Activated naive CD8-positive, alpha-beta T cell treated with anti-CD3 and anti-CD28 coated beads, Interleukin-2, amount 10 ng/mL, durations not matched to agents 7 days and 5 days (primary cell): ENCODE measurements at regions not wholly inside any gene's neighbourhood (a gene's known extent, or its start where the extent isn't known, plus 50 kb on each side); places are given as distances from the start of the nearest gene placed in this dataset.

Experiments
- ATAC-seq: fragments of 150-1000 bp; cut with Tn5 transposase; one replicate; pipeline ENCODE4 v1.10.0; 2021; ENCODE audit warnings: low read depth, moderate library complexity
- POLR2A ChIA-PET: fragments of 350-600 bp; sonication (Branson Sonifier 250); formaldehyde crosslinking; loops from one replicate; lab custom pipeline; 2021; ENCODE audit warnings: antibody characterized with exemption; lab: Charles Lee
- DNase-seq: peaks from one replicate; pipeline ENCODE4 v3.0.0; 2021
- H3K27ac Mint-ChIP-seq: one replicate; pipeline ENCODE4 v1.8.0; 2022; ENCODE audit warnings: mild to moderate bottlenecking, mixed read lengths
- H3K27me3 Mint-ChIP-seq: one replicate; pipeline ENCODE4 v1.8.0; 2022; ENCODE audit warnings: mild to moderate bottlenecking, moderate library complexity, mixed read lengths
- H3K36me3 Mint-ChIP-seq: one replicate; pipeline ENCODE4 v1.8.0; 2021; ENCODE audit warnings: mild to moderate bottlenecking, mixed read lengths
- H3K4me1 Mint-ChIP-seq: one replicate; pipeline ENCODE4 v1.8.0; 2021; ENCODE audit warnings: mixed read lengths
- H3K4me3 Mint-ChIP-seq: one replicate; pipeline ENCODE4 v1.8.0; 2022; ENCODE audit warnings: mild to moderate bottlenecking, moderate library complexity, mixed read lengths
- H3K9me3 Mint-ChIP-seq: one replicate; pipeline ENCODE4 v1.8.0; 2021; ENCODE audit warnings: mixed read lengths

DNA sequence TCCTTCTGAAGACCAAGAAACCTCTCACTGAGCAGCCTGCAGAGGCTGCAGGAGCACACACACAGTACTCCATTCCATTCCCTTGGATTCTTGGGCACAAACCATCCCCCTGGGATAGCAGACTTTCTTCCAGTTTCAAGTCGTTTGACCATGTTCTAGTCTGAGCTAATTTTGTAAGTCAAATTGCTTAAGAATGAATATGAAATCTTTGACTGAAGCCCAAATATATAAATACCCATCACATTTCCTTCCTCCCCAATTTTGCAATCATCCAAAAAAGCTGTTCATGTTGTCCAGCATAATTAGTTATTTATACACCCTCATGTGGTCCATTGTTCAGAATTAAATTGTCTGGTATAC, 231.2 kb upstream of the TPRG1 start:
- POLR2A ChIA-PET: no interaction called here
- H3K9me3 Mint-ChIP-seq: peaks cover 8% of the 10 kb centered on the region
- ATAC-seq (no peak), DNase-seq (no peak)
- H3K27ac Mint-ChIP-seq: no peak overlapping the region
- H3K36me3 Mint-ChIP-seq: peaks cover 9% of the 10 kb centered on the region
- no peaks in the 10 kb centered on the region for H3K4me1 Mint-ChIP-seq
- H3K27me3 Mint-ChIP-seq: peaks cover 13% of the 10 kb centered on the region
- H3K4me3 Mint-ChIP-seq: no peak overlapping the region

DNA sequence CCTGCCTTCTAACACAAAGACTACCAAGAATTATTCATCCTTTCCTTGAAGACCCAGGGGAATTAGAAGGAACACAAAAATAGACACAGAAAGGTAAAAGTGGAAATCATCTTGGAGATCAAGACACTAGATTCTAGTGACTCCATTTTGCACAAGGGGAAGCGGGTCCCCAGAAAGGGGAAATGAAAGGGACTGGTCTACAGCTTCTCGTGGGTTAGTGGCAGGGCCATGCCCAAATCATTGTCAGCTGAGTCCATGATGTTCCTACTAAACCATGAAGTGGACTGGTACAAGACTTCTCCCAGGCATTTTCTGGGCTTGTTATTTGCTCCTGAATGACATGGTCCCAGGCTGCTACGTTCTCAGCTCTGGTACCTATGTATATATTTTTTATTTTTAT, 230.7 kb upstream of the TPRG1 start:
- Mint-ChIP-seq H3K4me3 (no peak overlapping the region), H3K9me3 (peaks cover 8% of the 10 kb centered on the region), H3K36me3 (peaks cover 9% of the 10 kb centered on the region), H3K27me3 (peaks cover 13% of the 10 kb centered on the region), H3K4me1 (no peaks in the 10 kb centered on the region), H3K27ac (no peak overlapping the region)
- DNase-seq (no peak), ATAC-seq (no peak)
- POLR2A ChIA-PET: no interaction called here

DNA sequence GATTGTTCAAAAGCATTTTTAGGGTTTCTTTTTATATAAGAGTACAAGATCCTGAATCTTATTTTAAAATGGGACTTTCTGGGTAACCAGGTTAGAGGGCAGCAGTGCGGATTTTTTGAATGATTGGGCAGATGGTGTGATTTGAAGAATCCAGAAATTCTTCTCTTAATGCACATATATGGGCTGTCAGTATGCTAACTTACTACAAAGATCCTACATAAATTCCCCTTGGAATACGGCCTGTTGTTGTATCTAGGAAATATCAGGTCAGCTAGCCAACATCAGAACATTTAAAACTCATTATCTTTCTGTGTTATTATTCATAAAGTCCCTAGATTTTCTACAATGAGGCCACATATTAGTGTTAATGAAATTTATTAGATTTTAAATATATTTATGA, 229.6 kb upstream of the TPRG1 start:
- Mint-ChIP-seq H3K27ac (no peak overlapping the region), H3K9me3 (peaks cover 8% of the 10 kb centered on the region), H3K36me3 (peaks cover 9% of the 10 kb centered on the region), H3K4me1 (no peaks in the 10 kb centered on the region), H3K27me3 (peaks cover 18% of the 10 kb centered on the region), H3K4me3 (no peak overlapping the region)
- POLR2A ChIA-PET: no interaction called here
- no peak for ATAC-seq
- no peak for DNase-seq

DNA sequence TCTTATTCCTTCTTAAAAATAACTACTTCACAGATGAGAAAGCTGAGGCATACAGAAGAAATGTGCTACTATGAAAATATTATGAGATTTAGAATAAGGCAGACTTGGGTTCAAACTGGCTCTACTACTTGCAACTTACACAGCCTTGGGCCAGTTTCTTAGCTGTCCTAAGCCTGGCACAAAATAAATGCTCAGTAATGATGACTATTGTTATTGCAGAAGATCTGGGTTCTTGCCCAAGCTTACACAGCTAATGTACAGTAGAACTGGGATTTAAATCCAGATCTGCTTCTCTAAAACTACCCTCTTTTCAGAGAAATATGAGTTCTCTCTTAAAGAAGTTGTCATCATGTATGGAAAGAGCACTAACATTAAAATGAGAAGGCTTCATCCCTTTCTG, 228.2 kb upstream of the TPRG1 start:
- peaks cover 18% of the 10 kb centered on the region for H3K27me3 Mint-ChIP-seq
- peaks cover 9% of the 10 kb centered on the region for H3K36me3 Mint-ChIP-seq
- DNase-seq (no peak), ATAC-seq (no peak)
- H3K27ac Mint-ChIP-seq: no peak overlapping the region
- no peaks in the 10 kb centered on the region for H3K4me1 Mint-ChIP-seq
- POLR2A ChIA-PET: no interaction called here
- peaks cover 8% of the 10 kb centered on the region for H3K9me3 Mint-ChIP-seq
- H3K4me3 Mint-ChIP-seq: no peak overlapping the region

DNA sequence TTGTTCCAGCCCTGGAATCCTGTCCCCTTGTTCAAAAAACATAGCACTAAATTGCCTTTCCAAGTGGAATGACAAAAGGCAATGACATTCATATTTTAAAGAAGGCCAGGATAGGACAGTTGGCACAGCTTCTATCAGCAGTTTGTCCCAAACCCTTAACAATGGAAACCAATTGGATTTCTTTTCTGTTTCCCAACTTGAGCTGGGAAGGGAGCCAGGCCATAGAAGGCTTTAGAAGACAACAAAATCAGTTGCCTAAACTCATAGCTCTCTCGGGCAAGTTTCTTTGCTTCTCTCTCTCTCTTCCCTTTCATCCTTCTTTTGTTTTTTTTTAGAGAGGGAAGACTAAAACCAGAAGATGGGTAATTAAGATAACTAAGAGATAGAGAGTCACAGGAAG, 227.7 kb upstream of the TPRG1 start:
- Mint-ChIP-seq H3K27me3 (peaks cover 22% of the 10 kb centered on the region), H3K4me1 (no peaks in the 10 kb centered on the region), H3K9me3 (peaks cover 8% of the 10 kb centered on the region), H3K27ac (no peak overlapping the region), H3K36me3 (peaks cover 9% of the 10 kb centered on the region), H3K4me3 (no peak overlapping the region)
- POLR2A ChIA-PET: no interaction called here
- DNase-seq: no peak
- no peak for ATAC-seq

DNA sequence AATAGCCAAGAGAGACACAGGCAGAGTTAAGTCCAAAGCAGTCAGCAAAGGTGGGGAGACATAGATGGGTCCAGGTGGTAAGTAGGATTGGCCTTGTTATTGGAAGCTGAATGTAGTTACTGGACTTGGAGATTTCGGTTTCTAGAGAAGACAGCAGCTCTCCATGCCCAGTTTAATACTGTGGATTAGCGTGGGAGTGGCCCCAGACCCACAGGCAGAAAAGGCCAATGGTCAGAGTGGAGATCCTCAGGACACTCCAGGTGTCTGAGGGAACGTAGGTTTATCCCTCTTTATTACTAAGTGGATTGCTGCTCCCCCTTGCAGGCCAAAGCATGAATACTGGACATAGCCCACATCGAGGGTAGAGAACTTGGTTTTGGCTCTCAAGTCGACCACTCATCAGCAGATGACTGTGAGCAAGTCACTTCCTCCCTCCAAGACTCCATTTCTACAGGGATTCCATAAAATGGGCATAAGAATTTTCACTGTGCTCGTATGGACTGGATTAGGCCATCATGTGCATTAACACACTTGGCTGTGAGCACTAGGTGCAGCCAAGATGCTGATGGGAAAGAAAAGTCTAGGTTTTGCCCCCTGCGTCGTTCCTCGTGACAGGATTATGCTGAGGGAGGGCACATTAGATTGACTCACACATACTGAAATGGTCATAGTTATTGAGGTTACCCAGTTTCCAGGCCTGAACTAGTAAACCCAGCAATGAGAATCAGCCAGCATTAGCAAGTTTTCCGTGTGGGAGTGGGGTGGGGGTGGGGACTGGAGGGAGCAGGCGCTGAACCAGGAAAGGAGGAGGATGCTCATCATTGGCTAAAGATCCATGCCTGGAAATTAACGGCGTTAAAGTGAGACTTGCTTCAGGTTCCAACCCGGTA, 225.2 kb upstream of the TPRG1 start:
- peaks cover 12% of the 10 kb centered on the region for H3K4me1 Mint-ChIP-seq
- H3K4me3 Mint-ChIP-seq: peak overlapping the region; percentile 70
- POLR2A ChIA-PET: interaction anchor here (1.0 kb wide), 1 partner anchor 1201 kb away, joined by 4 read pairs; the partner anchor contains the start of gene BCL6
- ATAC-seq: no peak
- no peak for DNase-seq
- H3K36me3 Mint-ChIP-seq: peaks cover 9% of the 10 kb centered on the region
- peaks cover 8% of the 10 kb centered on the region for H3K9me3 Mint-ChIP-seq
- H3K27me3 Mint-ChIP-seq: peaks cover 17% of the 10 kb centered on the region
- no peak overlapping the region for H3K27ac Mint-ChIP-seq

DNA sequence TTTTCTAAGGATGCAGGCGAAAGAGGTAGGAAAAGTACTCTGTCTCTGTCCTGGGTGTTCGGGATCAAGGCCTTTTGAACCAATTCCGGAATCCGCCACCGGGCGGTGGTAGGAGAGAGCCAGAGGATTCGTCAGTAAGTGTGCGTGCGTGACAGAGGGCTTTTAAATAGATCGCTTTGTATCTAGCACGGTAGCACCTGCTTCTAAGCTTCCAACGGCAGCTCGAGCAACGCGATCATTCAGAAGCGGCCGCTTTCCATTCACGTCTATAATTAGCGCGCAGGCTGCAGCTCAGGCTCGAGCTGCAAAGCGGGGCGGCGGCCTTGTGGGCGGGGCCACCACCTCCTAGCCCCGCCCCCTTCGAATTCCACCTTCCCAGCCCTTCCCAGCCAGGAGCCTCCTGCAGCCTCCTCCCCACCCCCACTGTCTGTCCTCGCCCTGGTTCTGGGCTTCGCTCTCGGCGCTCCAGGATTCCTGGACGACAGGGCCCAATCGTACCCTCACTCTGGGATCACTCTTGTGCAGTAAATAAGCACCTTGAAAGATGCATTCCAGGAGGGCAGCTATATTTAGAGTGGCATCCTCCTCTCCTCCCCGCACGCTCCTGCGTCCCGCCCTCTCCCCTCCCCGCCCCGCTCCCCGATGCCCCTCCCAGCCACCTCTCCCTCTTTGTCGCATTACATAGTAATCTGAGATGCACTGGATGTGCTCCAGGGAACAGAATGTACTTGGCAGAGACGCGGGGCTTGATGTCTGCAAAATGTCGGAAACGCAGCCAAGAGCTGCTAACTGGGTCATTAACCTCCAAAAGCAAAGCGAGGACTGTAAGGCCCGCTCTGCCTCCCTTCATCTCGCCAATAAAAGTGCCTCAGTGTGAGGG, 224.1 kb upstream of the TPRG1 start:
- H3K36me3 Mint-ChIP-seq: peaks cover 8% of the 10 kb centered on the region
- POLR2A ChIA-PET: interaction anchor here (0.7 to 1.0 kb wide), 2 partner anchors 1202 to 1207 kb away, joined by 3 to 4 read pairs; partner anchors contain the start of gene BCL6
- H3K4me1 Mint-ChIP-seq: peaks cover 12% of the 10 kb centered on the region
- H3K9me3 Mint-ChIP-seq: peaks cover 5% of the 10 kb centered on the region
- peak overlapping the region; percentile 70 for H3K4me3 Mint-ChIP-seq
- peak; percentile 74 for ATAC-seq
- no peak overlapping the region for H3K27ac Mint-ChIP-seq
- peaks cover 16% of the 10 kb centered on the region for H3K27me3 Mint-ChIP-seq
- peak; percentile 38 for DNase-seq

DNA sequence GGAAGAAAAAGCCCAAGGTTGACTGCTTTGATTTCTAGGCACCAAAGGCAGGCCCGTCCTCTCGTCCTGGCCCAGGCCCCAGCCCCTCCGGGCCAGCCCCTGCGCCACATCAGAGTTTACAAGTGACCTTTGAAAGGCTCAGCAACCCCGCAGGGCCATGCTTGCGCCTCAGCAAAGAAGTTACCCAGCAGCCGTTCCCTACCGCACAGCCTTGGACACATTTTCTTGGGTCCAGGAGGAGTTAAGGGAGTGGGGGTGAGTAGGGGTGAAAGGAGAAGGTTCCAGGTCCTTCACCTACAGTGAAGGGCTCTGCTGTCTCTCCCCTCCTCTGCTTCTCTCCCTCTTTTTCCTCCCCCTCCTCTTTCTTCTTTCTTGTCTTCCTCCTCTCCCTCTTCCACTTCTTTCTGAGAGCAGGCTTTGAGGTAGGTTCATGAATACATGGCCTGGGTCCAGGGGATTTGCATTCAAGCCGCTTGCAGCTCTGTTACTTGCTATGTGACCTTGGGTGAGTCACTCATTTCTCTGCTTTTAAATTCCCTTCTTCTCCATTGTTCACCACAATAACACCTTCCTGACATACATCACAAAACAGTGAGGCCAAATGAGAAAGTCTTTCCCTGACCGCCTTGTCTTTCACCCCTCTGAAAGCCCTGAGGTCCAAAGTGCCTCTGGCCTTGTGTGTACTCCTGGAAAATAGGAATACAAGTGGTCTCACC, 223.3 kb upstream of the TPRG1 start:
- Mint-ChIP-seq H3K27me3 (peaks cover 10% of the 10 kb centered on the region), H3K4me1 (peaks cover 12% of the 10 kb centered on the region), H3K9me3 (no peaks in the 10 kb centered on the region), H3K27ac (no peak overlapping the region), H3K36me3 (peaks cover 6% of the 10 kb centered on the region), H3K4me3 (no peak overlapping the region)
- ATAC-seq (no peak), DNase-seq (no peak)
- POLR2A ChIA-PET: no interaction called here

DNA sequence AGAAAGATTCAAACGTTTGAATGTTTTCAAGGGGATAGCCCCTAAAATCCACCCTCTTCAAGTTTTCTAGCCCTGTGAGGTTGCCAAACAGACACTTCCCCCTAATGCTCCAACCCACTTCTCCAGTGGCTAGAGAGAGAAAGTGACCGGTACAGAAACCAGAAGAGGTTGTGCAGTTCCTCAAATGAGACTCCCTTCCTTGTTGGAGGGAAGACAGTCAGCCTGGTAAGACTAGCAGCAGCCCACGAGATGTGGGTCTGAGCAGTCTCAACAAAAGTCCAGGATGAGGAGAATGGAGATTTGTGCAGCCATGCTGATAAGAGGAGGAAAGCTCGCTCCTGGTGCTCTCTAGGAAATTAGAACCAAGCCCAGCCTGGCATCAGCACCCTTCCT, 222.8 kb upstream of the TPRG1 start:
- POLR2A ChIA-PET: no interaction called here
- H3K4me1 Mint-ChIP-seq: peaks cover 12% of the 10 kb centered on the region
- H3K27ac Mint-ChIP-seq: no peak overlapping the region
- DNase-seq: no peak
- H3K27me3 Mint-ChIP-seq: peaks cover 10% of the 10 kb centered on the region
- no peak overlapping the region for H3K4me3 Mint-ChIP-seq
- H3K36me3 Mint-ChIP-seq: peaks cover 6% of the 10 kb centered on the region
- no peaks in the 10 kb centered on the region for H3K9me3 Mint-ChIP-seq
- no peak for ATAC-seq

DNA sequence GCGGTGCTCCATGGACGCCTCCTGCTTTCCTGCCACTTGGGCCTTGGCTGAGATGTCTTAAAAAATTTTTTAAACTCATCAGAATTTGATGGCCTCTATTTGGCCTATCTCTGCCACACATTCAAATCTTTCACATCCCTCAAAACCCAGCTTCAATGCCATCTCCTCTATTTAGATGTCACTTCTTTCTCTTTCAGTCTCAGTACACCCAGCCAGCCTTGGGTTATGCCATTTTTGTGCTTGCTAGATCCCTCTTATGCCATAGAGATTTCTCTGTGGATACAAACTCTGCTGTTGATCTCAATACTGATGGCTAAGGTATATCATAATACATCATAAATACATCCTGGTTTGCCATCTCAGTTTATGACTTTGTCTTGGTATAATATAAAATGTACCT, 222.3 kb upstream of the TPRG1 start:
- DNase-seq: no peak
- H3K27ac Mint-ChIP-seq: no peak overlapping the region
- POLR2A ChIA-PET: no interaction called here

DNA sequence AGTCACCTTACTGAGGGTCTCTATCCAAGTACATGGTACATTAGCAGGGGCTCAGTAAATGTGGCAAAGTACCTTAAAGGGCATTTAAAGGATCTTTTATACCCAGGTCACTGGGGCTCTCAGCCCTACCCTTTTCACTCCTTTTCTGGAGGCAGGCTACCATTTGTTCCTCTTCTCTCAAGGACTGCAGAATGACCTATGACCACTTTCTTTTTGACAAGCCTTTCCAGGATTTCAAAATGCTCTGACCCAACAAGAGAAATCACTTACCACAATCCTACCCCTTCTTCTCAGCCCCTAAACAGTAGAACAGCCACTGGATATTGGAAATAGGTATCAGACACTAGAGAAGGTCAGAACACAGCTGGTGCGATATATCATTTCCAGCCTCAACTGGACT, 221.8 kb upstream of the TPRG1 start:
- H3K27me3 Mint-ChIP-seq: peaks cover 10% of the 10 kb centered on the region
- H3K4me1 Mint-ChIP-seq: peaks cover 12% of the 10 kb centered on the region
- POLR2A ChIA-PET: no interaction called here
- peaks cover 3% of the 10 kb centered on the region for H3K36me3 Mint-ChIP-seq
- ATAC-seq (no peak), DNase-seq (no peak)
- H3K9me3 Mint-ChIP-seq: no peaks in the 10 kb centered on the region
- H3K4me3 Mint-ChIP-seq: no peak overlapping the region
- H3K27ac Mint-ChIP-seq: no peak overlapping the region

More for the DNA sequence above, 222.3 kb upstream of the TPRG1 start:
- Mint-ChIP-seq H3K9me3 (no peaks in the 10 kb centered on the region), H3K4me1 (peaks cover 12% of the 10 kb centered on the region), H3K27me3 (peaks cover 10% of the 10 kb centered on the region), H3K36me3 (peaks cover 3% of the 10 kb centered on the region), H3K4me3 (no peak overlapping the region)
- no peak for ATAC-seq

DNA sequence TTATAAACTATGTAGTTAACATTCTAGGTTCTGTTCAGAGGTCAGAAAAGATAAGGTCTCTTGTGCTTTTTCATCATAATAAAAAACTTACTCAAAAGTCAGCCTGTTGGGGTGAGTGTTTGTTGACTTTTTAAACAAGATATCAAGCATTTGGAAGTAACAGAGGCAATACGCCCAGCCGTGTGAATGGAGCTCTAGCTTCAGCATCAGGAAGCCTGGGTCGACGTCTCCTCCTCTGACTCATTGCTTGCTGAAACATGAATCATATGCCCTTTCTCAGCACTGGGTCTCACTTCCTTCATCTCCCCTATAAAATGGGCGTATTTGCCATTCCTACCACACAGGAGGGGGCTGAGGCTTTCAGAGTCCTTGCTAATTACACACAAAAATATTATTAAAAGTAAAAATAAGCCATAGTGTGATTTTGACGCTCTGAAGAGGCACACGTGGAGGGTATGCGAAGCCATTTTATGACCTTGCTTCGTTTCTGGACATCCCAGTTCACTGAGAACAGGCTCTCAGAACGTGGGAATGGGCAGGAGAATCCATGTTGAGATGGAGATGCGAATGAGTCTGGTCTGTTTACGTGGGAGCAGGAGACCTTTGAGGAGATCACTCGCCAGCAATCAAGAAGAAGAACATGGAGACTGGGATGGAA, 220.8 kb upstream of the TPRG1 start:
- no peaks in the 10 kb centered on the region for H3K9me3 Mint-ChIP-seq
- peaks cover 3% of the 10 kb centered on the region for H3K36me3 Mint-ChIP-seq
- ATAC-seq (no peak), DNase-seq (no peak)
- no peak overlapping the region for H3K27ac Mint-ChIP-seq
- H3K4me1 Mint-ChIP-seq: peaks cover 12% of the 10 kb centered on the region
- POLR2A ChIA-PET: interaction anchor here (1.4 kb wide), 1 partner anchor 1212 kb away, joined by 3 read pairs; no protein-coding TSS in a partner anchor
- H3K4me3 Mint-ChIP-seq: no peak overlapping the region
- peaks cover 10% of the 10 kb centered on the region for H3K27me3 Mint-ChIP-seq
